ENCODE measurements at regions not wholly inside any gene's neighbourhood (a gene's known extent, or its start where the extent isn't known, plus 50 kb on each side); places are given as distances from the start of the nearest gene placed in this dataset.

- no peak for TF ChIP-seq CTCF (tag by site-specific recombination; IDR thresholded peaks at IDR 0.05)
- TF ChIP-seq ZNF274 (IDR thresholded peaks at IDR 0.05; ENCODE audit: low read length) = no peak
- TF ChIP-seq ZNF274 (tag by site-specific recombination; IDR thresholded peaks at IDR 0.05; ENCODE audit: borderline replicate concordance) = no peak
- no peak for TF ChIP-seq ZNF585B (tag by site-specific recombination; IDR thresholded peaks at IDR 0.05)
- no peak for TF ChIP-seq PRDM2 (tag by site-specific recombination; IDR thresholded peaks at IDR 0.05; ENCODE audit: borderline replicate concordance)
- TF ChIP-seq ZNF704 (tag by site-specific recombination; IDR thresholded peaks at IDR 0.05) = no peak
- TF ChIP-seq YY1 (tag by site-specific recombination; IDR thresholded peaks at IDR 0.05) = no peak
- no peak for TF ChIP-seq ZNF660 (tag by site-specific recombination; IDR thresholded peaks at IDR 0.05)
- no peak for TF ChIP-seq ZNF76 (tag by site-specific recombination; IDR thresholded peaks at IDR 0.05; ENCODE audit: borderline replicate concordance, low read depth)
- TF ChIP-seq ELK4 (IDR thresholded peaks at IDR 0.05; ENCODE audit: borderline replicate concordance, low read depth, low read length) = no peak
- TF ChIP-seq PRDM1 (tag by site-specific recombination; IDR thresholded peaks at IDR 0.05) = no peak
- no peak for TF ChIP-seq ZNF10 (tag by site-specific recombination; IDR thresholded peaks at IDR 0.05)
- no peak for TF ChIP-seq PBX3 (CRISPR knock-in tag; IDR thresholded peaks at IDR 0.05)
- no peak for TF ChIP-seq ZNF510 (tag by site-specific recombination; IDR thresholded peaks at IDR 0.05; ENCODE audit: insufficient replicate concordance)
- TF ChIP-seq REPIN1 (tag by site-specific recombination; IDR thresholded peaks at IDR 0.05; ENCODE audit: low read depth) = no peak
Measured at GRCh38 chr2:238995634-238996033, 147.7 kb downstream of the TWIST2 start.
